SH-SY5Y (cell line): ENCODE measurements at regions not wholly inside any gene's neighbourhood (a gene's known extent, or its start where the extent isn't known, plus 50 kb on each side); places are given as distances from the start of the nearest gene placed in this dataset.

ENCODE experiments used
- GATA2 ChIP-seq: IDR thresholded peaks from 2 replicates; pipeline ENCODE4 v1.6.1; 2011; ENCODE audit warnings: mild to moderate bottlenecking, low read depth, low read length
- GATA3 ChIP-seq: IDR thresholded peaks from 2 replicates; pipeline ENCODE4 v1.6.1; 2011; ENCODE audit warnings: low read depth, mild to moderate bottlenecking, low read length, moderate library complexity

DNA sequence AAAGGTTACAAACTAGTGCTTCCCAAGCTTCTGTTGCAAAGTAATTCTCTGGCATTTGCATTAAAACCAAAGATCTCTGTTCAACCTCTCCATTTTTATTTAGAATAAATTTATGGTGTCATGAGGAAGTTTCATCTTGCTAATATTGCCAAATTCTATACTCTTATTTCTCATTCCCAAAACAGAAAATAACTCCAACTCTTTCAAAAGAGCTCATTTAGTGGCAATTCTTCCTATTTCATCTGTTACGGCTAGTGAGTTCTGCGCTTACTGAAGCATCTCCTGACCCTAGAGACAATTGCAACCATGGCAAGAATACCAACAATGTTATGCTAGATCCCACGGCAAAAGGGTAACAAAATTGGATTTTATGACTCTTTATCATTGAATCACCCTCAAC is 97.0 kb downstream of the HINT1 start:
- TF ChIP-seq GATA2, result no peak
- TF ChIP-seq GATA3, result no peak
